ENCODE measurements at regions not wholly inside any gene's neighbourhood (a gene's known extent, or its start where the extent isn't known, plus 50 kb on each side); places are given as distances from the start of the nearest gene placed in this dataset.
"Not testable (repeated sequence)": the region's sequence is repeated elsewhere in the genome, so short reads cannot be mapped to it uniquely, and the experiment has no call there.

GRCh38 chr5:19241690-19242089 lies 746.3 kb downstream of the CDH18 start:
- Histone ChIP-seq H3K36me3 (ENCODE audit: insufficient read depth, low read depth, low read length) (no peaks in the 10 kb centered on the region), H3K9ac (ENCODE audit: low read depth, low read length) (no peak overlapping the region), H3K9me3 (ENCODE audit: insufficient read depth, low read depth, low read length) (no peaks in the 10 kb centered on the region; the same call in 1 of the 2 replicates), H3K4me3 (ENCODE audit: low read length) (no peak overlapping the region), H3K27me3 (ENCODE audit: insufficient read depth, low read length) (no peaks in the 10 kb centered on the region), H3K4me1 (ENCODE audit: insufficient read depth, low read length) (peaks cover 14% of the 10 kb centered on the region), H3K27ac (ENCODE audit: low read length) (no peak overlapping the region)

GRCh38 chr5:19246191-19246590 lies 741.8 kb downstream of the CDH18 start:
- not testable (repeated sequence) for H3K9ac ChIP-seq (ENCODE audit: low read depth, low read length); H3K9me3 ChIP-seq (ENCODE audit: insufficient read depth, low read depth, low read length); H3K4me3 ChIP-seq (ENCODE audit: low read length); H3K27me3 ChIP-seq (ENCODE audit: insufficient read depth, low read length); H3K27ac ChIP-seq (ENCODE audit: low read length); H3K4me1 ChIP-seq (ENCODE audit: insufficient read depth, low read length); H3K36me3 ChIP-seq (ENCODE audit: insufficient read depth, low read depth, low read length)

GRCh38 chr5:19247302-19247701 lies 740.7 kb downstream of the CDH18 start:
- Histone ChIP-seq H3K9me3 (ENCODE audit: insufficient read depth, low read depth, low read length) (no peaks in the 10 kb centered on the region; the same call in 1 of the 2 replicates), H3K27ac (ENCODE audit: low read length) (no peak overlapping the region), H3K27me3 (ENCODE audit: insufficient read depth, low read length) (no peaks in the 10 kb centered on the region), H3K4me1 (ENCODE audit: insufficient read depth, low read length) (no peaks in the 10 kb centered on the region; the same call in 1 of the 2 replicates), H3K4me3 (ENCODE audit: low read length) (no peak overlapping the region), H3K9ac (ENCODE audit: low read depth, low read length) (no peak overlapping the region), H3K36me3 (ENCODE audit: insufficient read depth, low read depth, low read length) (no peaks in the 10 kb centered on the region)

- no peak overlapping the region for H3K4me3 ChIP-seq (ENCODE audit: low read length)
- H3K4me1 ChIP-seq (ENCODE audit: insufficient read depth, low read length) = no peaks in the 10 kb centered on the region
- H3K9me3 ChIP-seq (ENCODE audit: insufficient read depth, low read depth, low read length) = no peaks in the 10 kb centered on the region; the same call in 1 of the 2 replicates
- H3K9ac ChIP-seq (ENCODE audit: low read depth, low read length) = no peak overlapping the region
- H3K27me3 ChIP-seq (ENCODE audit: insufficient read depth, low read length) = no peaks in the 10 kb centered on the region
- no peak overlapping the region for H3K27ac ChIP-seq (ENCODE audit: low read length)
- H3K36me3 ChIP-seq (ENCODE audit: insufficient read depth, low read depth, low read length) = no peaks in the 10 kb centered on the region
Measured at GRCh38 chr5:19256036-19256435, 732.0 kb downstream of the CDH18 start.

GRCh38 chr5:19258686-19259085 lies 729.3 kb downstream of the CDH18 start:
- no peak overlapping the region for H3K27ac ChIP-seq (ENCODE audit: low read length)

GRCh38 chr5:19261879-19262278 lies 726.1 kb downstream of the CDH18 start:
- no peaks in the 10 kb centered on the region for H3K27me3 ChIP-seq (ENCODE audit: insufficient read depth, low read length)

More at GRCh38 chr5:19258686-19259085, 729.3 kb downstream of the CDH18 start:
- Histone ChIP-seq H3K4me1 (ENCODE audit: insufficient read depth, low read length) (no peaks in the 10 kb centered on the region), H3K9me3 (ENCODE audit: insufficient read depth, low read depth, low read length) (no peaks in the 10 kb centered on the region; the same call in 1 of the 2 replicates), H3K9ac (ENCODE audit: low read depth, low read length) (no peak overlapping the region), H3K36me3 (ENCODE audit: insufficient read depth, low read depth, low read length) (no peaks in the 10 kb centered on the region), H3K4me3 (ENCODE audit: low read length) (no peak overlapping the region), H3K27me3 (ENCODE audit: insufficient read depth, low read length) (no peaks in the 10 kb centered on the region)

GRCh38 chr5:19264821-19265220 lies 723.2 kb downstream of the CDH18 start:
- Histone ChIP-seq H3K9me3 (ENCODE audit: insufficient read depth, low read depth, low read length) (no peaks in the 10 kb centered on the region; the same call in 1 of the 2 replicates), H3K27me3 (ENCODE audit: insufficient read depth, low read length) (no peaks in the 10 kb centered on the region), H3K4me3 (ENCODE audit: low read length) (no peak overlapping the region), H3K27ac (ENCODE audit: low read length) (no peak overlapping the region), H3K36me3 (ENCODE audit: insufficient read depth, low read depth, low read length) (no peaks in the 10 kb centered on the region), H3K9ac (ENCODE audit: low read depth, low read length) (no peak overlapping the region), H3K4me1 (ENCODE audit: insufficient read depth, low read length) (no peaks in the 10 kb centered on the region)

More at GRCh38 chr5:19261879-19262278, 726.1 kb downstream of the CDH18 start:
- no peaks in the 10 kb centered on the region; the same call in 1 of the 2 replicates for H3K9me3 ChIP-seq (ENCODE audit: insufficient read depth, low read depth, low read length)
- H3K27ac ChIP-seq (ENCODE audit: low read length) = no peak overlapping the region
- H3K4me1 ChIP-seq (ENCODE audit: insufficient read depth, low read length) = no peaks in the 10 kb centered on the region
- H3K9ac ChIP-seq (ENCODE audit: low read depth, low read length) = no peak overlapping the region
- no peaks in the 10 kb centered on the region for H3K36me3 ChIP-seq (ENCODE audit: insufficient read depth, low read depth, low read length)
- H3K4me3 ChIP-seq (ENCODE audit: low read length) = no peak overlapping the region

GRCh38 chr5:19266791-19267190 lies 721.2 kb downstream of the CDH18 start:
- H3K9me3 ChIP-seq (ENCODE audit: insufficient read depth, low read depth, low read length) = no peaks in the 10 kb centered on the region
- H3K4me3 ChIP-seq (ENCODE audit: low read length) = no peak overlapping the region
- no peaks in the 10 kb centered on the region for H3K36me3 ChIP-seq (ENCODE audit: insufficient read depth, low read depth, low read length)
- no peak overlapping the region for H3K27ac ChIP-seq (ENCODE audit: low read length)
- H3K4me1 ChIP-seq (ENCODE audit: insufficient read depth, low read length) = no peaks in the 10 kb centered on the region
- no peaks in the 10 kb centered on the region for H3K27me3 ChIP-seq (ENCODE audit: insufficient read depth, low read length)
- no peak overlapping the region for H3K9ac ChIP-seq (ENCODE audit: low read depth, low read length)

GRCh38 chr5:19270153-19270552 lies 717.8 kb downstream of the CDH18 start:
- Histone ChIP-seq H3K9me3 (ENCODE audit: insufficient read depth, low read depth, low read length) (no peaks in the 10 kb centered on the region), H3K9ac (ENCODE audit: low read depth, low read length) (no peak overlapping the region), H3K4me1 (ENCODE audit: insufficient read depth, low read length) (no peaks in the 10 kb centered on the region), H3K27ac (ENCODE audit: low read length) (no peak overlapping the region), H3K27me3 (ENCODE audit: insufficient read depth, low read length) (no peaks in the 10 kb centered on the region), H3K36me3 (ENCODE audit: insufficient read depth, low read depth, low read length) (no peaks in the 10 kb centered on the region), H3K4me3 (ENCODE audit: low read length) (no peak overlapping the region)

GRCh38 chr5:19274578-19274977 lies 713.4 kb downstream of the CDH18 start:
- Histone ChIP-seq H3K4me1 (ENCODE audit: insufficient read depth, low read length) (no peaks in the 10 kb centered on the region), H3K4me3 (ENCODE audit: low read length) (no peak overlapping the region), H3K9me3 (ENCODE audit: insufficient read depth, low read depth, low read length) (no peaks in the 10 kb centered on the region; the same call in 1 of the 2 replicates), H3K36me3 (ENCODE audit: insufficient read depth, low read depth, low read length) (no peaks in the 10 kb centered on the region), H3K27ac (ENCODE audit: low read length) (no peak overlapping the region), H3K9ac (ENCODE audit: low read depth, low read length) (no peak overlapping the region), H3K27me3 (ENCODE audit: insufficient read depth, low read length) (no peaks in the 10 kb centered on the region)

GRCh38 chr5:19285286-19285685 lies 702.7 kb downstream of the CDH18 start:
- no peaks in the 10 kb centered on the region for H3K36me3 ChIP-seq (ENCODE audit: insufficient read depth, low read depth, low read length)
- peaks cover 4% of the 10 kb centered on the region for H3K9me3 ChIP-seq (ENCODE audit: insufficient read depth, low read depth, low read length)
- no peaks in the 10 kb centered on the region for H3K27me3 ChIP-seq (ENCODE audit: insufficient read depth, low read length)
- H3K9ac ChIP-seq (ENCODE audit: low read depth, low read length) = no peak overlapping the region
- no peak overlapping the region for H3K27ac ChIP-seq (ENCODE audit: low read length)
- H3K4me3 ChIP-seq (ENCODE audit: low read length) = no peak overlapping the region
- no peaks in the 10 kb centered on the region for H3K4me1 ChIP-seq (ENCODE audit: insufficient read depth, low read length)

GRCh38 chr5:19287548-19288277 lies 700.3 kb downstream of the CDH18 start:
- H3K9me3 ChIP-seq (ENCODE audit: insufficient read depth, low read depth, low read length); H3K27ac ChIP-seq (ENCODE audit: low read length); H3K4me3 ChIP-seq (ENCODE audit: low read length); H3K36me3 ChIP-seq (ENCODE audit: insufficient read depth, low read depth, low read length); H3K9ac ChIP-seq (ENCODE audit: low read depth, low read length); H3K27me3 ChIP-seq (ENCODE audit: insufficient read depth, low read length); H3K4me1 ChIP-seq (ENCODE audit: insufficient read depth, low read length): not testable (repeated sequence)

All from iPS-20b (cell line).